Loucy (cell line): ENCODE measurements at regions not wholly inside any gene's neighbourhood (a gene's known extent, or its start where the extent isn't known, plus 50 kb on each side); places are given as distances from the start of the nearest gene placed in this dataset.
"Not testable (repeated sequence)": the region's sequence is repeated elsewhere in the genome, so short reads cannot be mapped to it uniquely, and the experiment has no call there.

Source experiments
- H2AFZ ChIP-seq: fragments of 200-600 bp; sonication (generic); 2 replicates; pipeline ENCODE4 v1.6.0; 2016; ENCODE audit warnings: antibody characterized with exemption, mild to moderate bottlenecking, low read length, moderate library complexity
- H3F3A ChIP-seq: fragments of 200-600 bp; 2 replicates; pipeline ENCODE4 v1.6.0; 2016; ENCODE audit warnings: antibody characterized with exemption, low read depth, mild to moderate bottlenecking
- H3K27me3 ChIP-seq: fragments of 200-600 bp; sonication (generic); 2 replicates; pipeline ENCODE4 v1.6.1; 2014; ENCODE audit warnings: low read length, mild to moderate bottlenecking; ENCODE audit not compliant: insufficient read depth, poor library complexity, severe bottlenecking
- H3K36me3 ChIP-seq: fragments of 200-600 bp; sonication (generic); 2 replicates; pipeline ENCODE4 v1.6.1; 2016; ENCODE audit warnings: low read length; ENCODE audit not compliant: insufficient read depth
- H3K4me1 ChIP-seq: fragments of 200-600 bp; sonication (generic); 2 replicates; pipeline ENCODE4 v1.5.1; 2014; ENCODE audit warnings: low read length, mild to moderate bottlenecking; ENCODE audit not compliant: insufficient read depth, poor library complexity, severe bottlenecking
- H3K4me2 ChIP-seq: fragments of 200-600 bp; sonication (generic); 2 replicates; pipeline ENCODE4 v1.6.0; 2014; ENCODE audit warnings: antibody characterized with exemption, low read length, low read depth, mild to moderate bottlenecking; ENCODE audit not compliant: poor library complexity, severe bottlenecking
- H3K4me3 ChIP-seq: fragments of 200-600 bp; sonication (generic); 2 replicates; pipeline ENCODE4 v1.5.1; 2014; ENCODE audit warnings: low read length, mild to moderate bottlenecking, mixed read lengths; ENCODE audit not compliant: poor library complexity, severe bottlenecking
- H3K79me2 ChIP-seq: fragments of 200-600 bp; sonication (generic); 2 replicates; pipeline ENCODE4 v1.6.1; 2014; ENCODE audit warnings: low read length; ENCODE audit not compliant: insufficient read depth
- H3K9ac ChIP-seq: fragments of 200-600 bp; sonication (generic); 2 replicates; pipeline ENCODE4 v1.6.0; 2014; ENCODE audit warnings: mild to moderate bottlenecking, low read depth, low read length, moderate library complexity; ENCODE audit not compliant: poor library complexity, severe bottlenecking
- H3K9me2 ChIP-seq: fragments of 200-600 bp; sonication (generic); replicated peaks from 2 replicates; pipeline ENCODE4 v1.6.1; 2016; ENCODE audit warnings: low read depth, low read length, mixed read lengths
- H3K9me3 ChIP-seq: fragments of 200-600 bp; sonication (generic); 2 replicates; pipeline ENCODE4 v1.6.1; 2014; ENCODE audit warnings: mild to moderate bottlenecking, antibody characterized with exemption, low read length, low read depth; ENCODE audit not compliant: insufficient read depth
- H4K20me1 ChIP-seq: fragments of 200-600 bp; sonication (generic); 2 replicates; pipeline ENCODE4 v1.6.0; 2014; ENCODE audit warnings: antibody characterized with exemption, low read length, mild to moderate bottlenecking; ENCODE audit not compliant: insufficient read depth, poor library complexity, severe bottlenecking
- CTCF ChIP-seq: fragments of 200-600 bp; sonication (generic); conservative IDR thresholded peaks from 2 replicates; pipeline ENCODE4 v1.5.1; 2014; ENCODE audit warnings: mild to moderate bottlenecking, antibody characterized with exemption, low read length
- EZH2phosphoT487 ChIP-seq: fragments of 200-600 bp; IDR thresholded peaks from 2 replicates; pipeline ENCODE4 v1.6.1; 2018; ENCODE audit warnings: antibody characterized with exemption, mild to moderate bottlenecking, moderate library complexity, borderline replicate concordance

GRCh38 chr6:22367346-22367745 is 70.5 kb upstream of the PRL start:
- Histone ChIP-seq H2AFZ (no peak overlapping the region), H3K9ac (no peak overlapping the region), H3K36me3 (no peaks in the 10 kb centered on the region), H3F3A (no peaks in the 10 kb centered on the region), H3K9me2 (no peaks in the 10 kb centered on the region), H3K4me1 (peaks cover 21% of the 10 kb centered on the region), H3K9me3 (no peaks in the 10 kb centered on the region), H3K4me2 (no peak overlapping the region), H3K79me2 (no peaks in the 10 kb centered on the region), H3K27me3 (no peaks in the 10 kb centered on the region), H4K20me1 (no peaks in the 10 kb centered on the region), H3K4me3 (no peak overlapping the region)
- TF ChIP-seq EZH2phosphoT487: no peak
- no peak for TF ChIP-seq CTCF

GRCh38 chr6:22368794-22369193 is 72.0 kb upstream of the PRL start:
- no peaks in the 10 kb centered on the region for H3K9me2 ChIP-seq
- H3K4me2 ChIP-seq: no peak overlapping the region
- no peaks in the 10 kb centered on the region for H3F3A ChIP-seq
- no peak overlapping the region for H3K4me3 ChIP-seq
- TF ChIP-seq EZH2phosphoT487: no peak
- TF ChIP-seq CTCF: no peak
- H3K79me2 ChIP-seq: no peaks in the 10 kb centered on the region
- H3K27me3 ChIP-seq: no peaks in the 10 kb centered on the region
- H3K9me3 ChIP-seq: no peaks in the 10 kb centered on the region
- H2AFZ ChIP-seq: no peak overlapping the region
- H4K20me1 ChIP-seq: no peaks in the 10 kb centered on the region
- no peaks in the 10 kb centered on the region for H3K36me3 ChIP-seq
- H3K4me1 ChIP-seq: peaks cover 12% of the 10 kb centered on the region
- no peak overlapping the region for H3K9ac ChIP-seq

GRCh38 chr6:22372922-22373321 is 76.1 kb upstream of the PRL start:
- H3K9ac ChIP-seq: no peak overlapping the region
- TF ChIP-seq CTCF: no peak
- no peak for TF ChIP-seq EZH2phosphoT487

GRCh38 chr6:22374950-22375349 is 78.1 kb upstream of the PRL start:
- H3K36me3 ChIP-seq, H3F3A ChIP-seq, H3K4me3 ChIP-seq, H3K9ac ChIP-seq, H3K4me1 ChIP-seq, H2AFZ ChIP-seq, H3K9me3 ChIP-seq, H3K4me2 ChIP-seq, H4K20me1 ChIP-seq, H3K9me2 ChIP-seq, H3K27me3 ChIP-seq, H3K79me2 ChIP-seq: not testable (repeated sequence)

More at GRCh38 chr6:22372922-22373321, 76.1 kb upstream of the PRL start:
- no peaks in the 10 kb centered on the region for H3K9me3 ChIP-seq
- H3K36me3 ChIP-seq: no peaks in the 10 kb centered on the region
- no peak overlapping the region for H3K4me2 ChIP-seq
- no peak overlapping the region for H3K4me3 ChIP-seq
- peaks cover 6% of the 10 kb centered on the region for H3K4me1 ChIP-seq
- H3F3A ChIP-seq: no peaks in the 10 kb centered on the region
- no peaks in the 10 kb centered on the region for H3K79me2 ChIP-seq
- no peak overlapping the region for H2AFZ ChIP-seq
- H4K20me1 ChIP-seq: no peaks in the 10 kb centered on the region
- no peaks in the 10 kb centered on the region for H3K9me2 ChIP-seq
- no peaks in the 10 kb centered on the region for H3K27me3 ChIP-seq

GRCh38 chr6:22376293-22376692 is 79.5 kb upstream of the PRL start:
- not testable (repeated sequence) for H3K79me2 ChIP-seq, H3F3A ChIP-seq, H3K9ac ChIP-seq, H2AFZ ChIP-seq, H3K9me3 ChIP-seq, H4K20me1 ChIP-seq, H3K4me3 ChIP-seq, H3K36me3 ChIP-seq, H3K9me2 ChIP-seq, H3K4me2 ChIP-seq, H3K27me3 ChIP-seq, H3K4me1 ChIP-seq
